Astrocyte (in vitro differentiated cells and primary cell): ENCODE measurements at regions not wholly inside any gene's neighbourhood (a gene's known extent, or its start where the extent isn't known, plus 50 kb on each side); places are given as distances from the start of the nearest gene placed in this dataset.

Experiments used
- EZH2 ChIP-seq: IDR thresholded peaks from 2 replicates; pipeline ENCODE4 v1.6.1; 2012; ENCODE audit warnings: mild to moderate bottlenecking, low read length, inconsistent platforms; ENCODE audit not compliant: insufficient read depth
- TF ChIP-seq, protein P1 (sequence below): IDR thresholded peaks from 2 replicates; pipeline ENCODE4 v1.5.1; 2011; ENCODE audit warnings: low read depth, mild to moderate bottlenecking, inconsistent platforms, low read length, moderate library complexity; ENCODE audit not compliant: insufficient read depth

DNA sequence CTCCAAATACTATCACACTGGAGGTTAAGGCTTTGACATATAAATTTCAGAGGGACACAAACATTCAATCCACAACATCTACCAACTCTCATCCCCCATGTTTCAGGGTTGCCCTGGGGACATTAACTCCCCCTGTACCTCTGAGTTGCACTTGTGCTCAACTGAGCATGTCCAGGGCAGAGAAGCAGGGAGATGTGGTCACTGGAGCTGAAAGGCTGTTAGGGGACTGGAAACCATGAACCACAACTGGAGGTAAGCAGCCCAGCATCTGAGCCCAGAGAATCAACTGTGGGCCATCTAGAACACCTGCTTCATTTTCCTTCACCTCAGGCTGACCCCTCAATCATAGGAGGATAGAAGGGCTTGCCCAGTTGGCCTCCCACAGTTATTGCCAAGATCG, 641.1 kb downstream of the MID1IP1 start:
- TF ChIP-seq, protein P1, sequence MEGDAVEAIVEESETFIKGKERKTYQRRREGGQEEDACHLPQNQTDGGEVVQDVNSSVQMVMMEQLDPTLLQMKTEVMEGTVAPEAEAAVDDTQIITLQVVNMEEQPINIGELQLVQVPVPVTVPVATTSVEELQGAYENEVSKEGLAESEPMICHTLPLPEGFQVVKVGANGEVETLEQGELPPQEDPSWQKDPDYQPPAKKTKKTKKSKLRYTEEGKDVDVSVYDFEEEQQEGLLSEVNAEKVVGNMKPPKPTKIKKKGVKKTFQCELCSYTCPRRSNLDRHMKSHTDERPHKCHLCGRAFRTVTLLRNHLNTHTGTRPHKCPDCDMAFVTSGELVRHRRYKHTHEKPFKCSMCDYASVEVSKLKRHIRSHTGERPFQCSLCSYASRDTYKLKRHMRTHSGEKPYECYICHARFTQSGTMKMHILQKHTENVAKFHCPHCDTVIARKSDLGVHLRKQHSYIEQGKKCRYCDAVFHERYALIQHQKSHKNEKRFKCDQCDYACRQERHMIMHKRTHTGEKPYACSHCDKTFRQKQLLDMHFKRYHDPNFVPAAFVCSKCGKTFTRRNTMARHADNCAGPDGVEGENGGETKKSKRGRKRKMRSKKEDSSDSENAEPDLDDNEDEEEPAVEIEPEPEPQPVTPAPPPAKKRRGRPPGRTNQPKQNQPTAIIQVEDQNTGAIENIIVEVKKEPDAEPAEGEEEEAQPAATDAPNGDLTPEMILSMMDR, result no peak
- TF ChIP-seq EZH2, result no peak
